ENCODE measurements at regions not wholly inside any gene's neighbourhood (a gene's known extent, or its start where the extent isn't known, plus 50 kb on each side); places are given as distances from the start of the nearest gene placed in this dataset.

- TF ChIP-seq, protein P1, sequence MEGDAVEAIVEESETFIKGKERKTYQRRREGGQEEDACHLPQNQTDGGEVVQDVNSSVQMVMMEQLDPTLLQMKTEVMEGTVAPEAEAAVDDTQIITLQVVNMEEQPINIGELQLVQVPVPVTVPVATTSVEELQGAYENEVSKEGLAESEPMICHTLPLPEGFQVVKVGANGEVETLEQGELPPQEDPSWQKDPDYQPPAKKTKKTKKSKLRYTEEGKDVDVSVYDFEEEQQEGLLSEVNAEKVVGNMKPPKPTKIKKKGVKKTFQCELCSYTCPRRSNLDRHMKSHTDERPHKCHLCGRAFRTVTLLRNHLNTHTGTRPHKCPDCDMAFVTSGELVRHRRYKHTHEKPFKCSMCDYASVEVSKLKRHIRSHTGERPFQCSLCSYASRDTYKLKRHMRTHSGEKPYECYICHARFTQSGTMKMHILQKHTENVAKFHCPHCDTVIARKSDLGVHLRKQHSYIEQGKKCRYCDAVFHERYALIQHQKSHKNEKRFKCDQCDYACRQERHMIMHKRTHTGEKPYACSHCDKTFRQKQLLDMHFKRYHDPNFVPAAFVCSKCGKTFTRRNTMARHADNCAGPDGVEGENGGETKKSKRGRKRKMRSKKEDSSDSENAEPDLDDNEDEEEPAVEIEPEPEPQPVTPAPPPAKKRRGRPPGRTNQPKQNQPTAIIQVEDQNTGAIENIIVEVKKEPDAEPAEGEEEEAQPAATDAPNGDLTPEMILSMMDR (IDR thresholded peaks at IDR 0.05): peak in 3 of 4 experiments; percentile 26 to 51 (median 51)
- no peak for TF ChIP-seq POLR2A (IDR thresholded peaks at IDR 0.05)
Observed at GRCh38 chr3:135503760-135504686, 461.5 kb upstream of the PPP2R3A start.

Data from sigmoid colon (tissue), 3 donors.